WI38 (cell line): ENCODE measurements at regions not wholly inside any gene's neighbourhood (a gene's known extent, or its start where the extent isn't known, plus 50 kb on each side); places are given as distances from the start of the nearest gene placed in this dataset.

Experiments used
- H3K4me3 ChIP-seq: 2 replicates; pipeline ENCODE4 v1.5.1; 2011; ENCODE audit warnings: low read depth, mild to moderate bottlenecking, control low read depth, low read length
- CTCF ChIP-seq: IDR thresholded peaks from 2 replicates; pipeline ENCODE4 v1.5.1; 2012; ENCODE audit warnings: low read depth, mild to moderate bottlenecking, control low read depth, low read length

- no peak overlapping the region for H3K4me3 ChIP-seq
- TF ChIP-seq CTCF: no peak
These were observed 307.0 kb upstream of the CPEB2 start for GRCh38 chr4:14695095-14695845.

GRCh38 chr4:14700083-14700482 lies 302.2 kb upstream of the CPEB2 start:
- TF ChIP-seq CTCF: no peak

GRCh38 chr4:14700544-14700943 lies 301.7 kb upstream of the CPEB2 start:
- no peak overlapping the region for H3K4me3 ChIP-seq
- TF ChIP-seq CTCF: no peak

More at GRCh38 chr4:14700083-14700482, 302.2 kb upstream of the CPEB2 start:
- H3K4me3 ChIP-seq: no peak overlapping the region

- no peak overlapping the region for H3K4me3 ChIP-seq
These were observed 300.9 kb upstream of the CPEB2 start for GRCh38 chr4:14701389-14701788.

GRCh38 chr4:14701896-14702295 lies 300.4 kb upstream of the CPEB2 start:
- no peak overlapping the region for H3K4me3 ChIP-seq
- no peak for TF ChIP-seq CTCF

More at GRCh38 chr4:14701389-14701788, 300.9 kb upstream of the CPEB2 start:
- no peak for TF ChIP-seq CTCF

GRCh38 chr4:14708574-14708973 lies 293.7 kb upstream of the CPEB2 start:
- no peak overlapping the region for H3K4me3 ChIP-seq
- no peak for TF ChIP-seq CTCF

- no peak for TF ChIP-seq CTCF
- no peak overlapping the region for H3K4me3 ChIP-seq
These were observed 291.0 kb upstream of the CPEB2 start for GRCh38 chr4:14711259-14711658.
